GM18520 (cell line): ENCODE measurements at regions not wholly inside any gene's neighbourhood (a gene's known extent, or its start where the extent isn't known, plus 50 kb on each side); places are given as distances from the start of the nearest gene placed in this dataset.
"Not testable (repeated sequence)": the region's sequence is repeated elsewhere in the genome, so short reads cannot be mapped to it uniquely, and the experiment has no call there.

Experiments used
- ATAC-seq: cut with Tn5 transposase; IDR thresholded peaks from one replicate; pipeline ENCODE4 v1.9.1; 2021; ENCODE audit not compliant: unreplicated experiment

- not testable (repeated sequence) for ATAC-seq
Observed at GRCh38 chr7:76926416-76926815, 105.7 kb downstream of the SPDYE17 start.

GRCh38 chr7:76924756-76925155 is 107.4 kb downstream of the SPDYE17 start:
- ATAC-seq = not testable (repeated sequence)

GRCh38 chr7:76918619-76919018 is 113.5 kb downstream of the SPDYE17 start:
- ATAC-seq = not testable (repeated sequence)

GRCh38 chr7:76914361-76914760 is 117.8 kb downstream of the SPDYE17 start:
- not testable (repeated sequence) for ATAC-seq

- not testable (repeated sequence) for ATAC-seq
Observed at GRCh38 chr7:76912011-76912814, 119.9 kb downstream of the SPDYE17 start.

- not testable (repeated sequence) for ATAC-seq
Observed at GRCh38 chr7:76904688-76905087, 127.5 kb downstream of the SPDYE17 start.

GRCh38 chr7:76901944-76902710 is 130.0 kb downstream of the SPDYE17 start:
- not testable (repeated sequence) for ATAC-seq

- not testable (repeated sequence) for ATAC-seq
Observed at GRCh38 chr7:76898807-76899206, 133.4 kb downstream of the SPDYE17 start.

GRCh38 chr7:76897007-76897406 is 135.2 kb downstream of the SPDYE17 start:
- ATAC-seq = not testable (repeated sequence)

- not testable (repeated sequence) for ATAC-seq
Observed at GRCh38 chr7:76895696-76896095, 136.5 kb downstream of the SPDYE17 start.

- not testable (repeated sequence) for ATAC-seq
Observed at GRCh38 chr7:76891771-76892170, 140.4 kb downstream of the SPDYE17 start.

- not testable (repeated sequence) for ATAC-seq
Observed at GRCh38 chr7:76879733-76880288, 152.3 kb downstream of the SPDYE17 start.

GRCh38 chr7:76875760-76876159 is 156.4 kb downstream of the SPDYE17 start:
- ATAC-seq = not testable (repeated sequence)

GRCh38 chr7:76870504-76870808 is 161.7 kb downstream of the SPDYE17 start:
- ATAC-seq = not testable (repeated sequence)

GRCh38 chr7:76867364-76867889 is 164.7 kb downstream of the SPDYE17 start:
- not testable (repeated sequence) for ATAC-seq

- not testable (repeated sequence) for ATAC-seq
Observed at GRCh38 chr7:76863150-76863773, 168.9 kb downstream of the SPDYE17 start.

GRCh38 chr7:76862241-76862640 is 169.9 kb downstream of the SPDYE17 start:
- ATAC-seq = not testable (repeated sequence)

- not testable (repeated sequence) for ATAC-seq
Observed at GRCh38 chr7:76859933-76860332, 172.2 kb downstream of the SPDYE17 start.

- ATAC-seq = not testable (repeated sequence)
Observed at GRCh38 chr7:76854631-76855030, 177.5 kb downstream of the SPDYE17 start.

GRCh38 chr7:76852787-76853584 is 179.2 kb downstream of the SPDYE17 start:
- ATAC-seq = not testable (repeated sequence)
